GM12878 (cell line): ENCODE measurements at regions not wholly inside any gene's neighbourhood (a gene's known extent, or its start where the extent isn't known, plus 50 kb on each side); places are given as distances from the start of the nearest gene placed in this dataset.

Experiments
- ATAC-seq: fragments of 200-7000 bp; cut with Tn5 transposase; 3 replicates; pipeline ENCODE4 v1.9.1; 2020; ENCODE audit warnings: mild to moderate bottlenecking, moderate library complexity
- BruUV-seq: library from RNA; stranded (reverse); fragments of 400-500 nt; replicated peaks from 2 replicates; lab custom pipeline; 2021; lab: Mats Ljungman, UMichigan
- CTCF ChIA-PET: fragments of 300-600 bp; sonication (Branson Sonifier 250); formaldehyde crosslinking; extraction: SDS; loops from one replicate; lab custom pipeline; 2021; ENCODE audit warnings: inconsistent platforms; lab: Yijun Ruan, JAX
- POLR2A ChIA-PET: fragments of 350-600 bp; formaldehyde crosslinking; extraction: SDS; loops from one replicate; lab custom pipeline; 2021; ENCODE audit warnings: inconsistent platforms; lab: Charles Lee
- RAD21 ChIA-PET: fragments of 300-600 bp; sonication (Branson Sonifier 250); formaldehyde crosslinking; loops from one replicate; lab custom pipeline; 2023; ENCODE audit warnings: antibody characterized with exemption; ENCODE audit not compliant: unreplicated experiment; lab: Charles Lee
- SMC1A ChIA-PET: fragments of 300-600 bp; sonication (Branson Sonifier 250); formaldehyde crosslinking; loops from one replicate; lab custom pipeline; 2023; ENCODE audit not compliant: unreplicated experiment, uncharacterized antibody; lab: Charles Lee
- DNase-seq: peaks from one replicate; pipeline ENCODE4 v3.0.0-alpha.2; 2011; ENCODE audit warnings: low read depth, low spot score
- FAIRE-seq: peaks from 3 replicates; lab custom pipeline; 2011; peaks lifted over from hg19 to GRCh38; lab: Jason Lieb, UNC
- H2AFZ ChIP-seq: 2 replicates; pipeline ENCODE4 v1.6.0; 2011; ENCODE audit warnings: low read depth, low read length, control low read depth; ENCODE audit not compliant: control insufficient read depth
- H3K27ac ChIP-seq: 2 replicates; pipeline ENCODE4 v1.5.1; 2011; ENCODE audit warnings: control low read depth; ENCODE audit not compliant: control insufficient read depth, insufficient read depth
- H3K27me3 ChIP-seq, 2 experiments: replicated peaks in 1 of 2; 2 replicates each; pipeline versions ENCODE4 v1.6.0 to v1.6.1; 2011; ENCODE audit warnings: low read length in 1 of 2; ENCODE audit not compliant: control insufficient read depth in 2 of 2, insufficient read depth in 2 of 2
- H3K36me3 ChIP-seq, 2 experiments: 2 replicates each; pipeline ENCODE4 v1.5.1; 2011; ENCODE audit warnings: low read length in 1 of 2; ENCODE audit not compliant: control insufficient read depth in 2 of 2, insufficient read depth in 2 of 2
- H3K4me1 ChIP-seq: 2 replicates; pipeline ENCODE4 v1.6.1; 2011; ENCODE audit warnings: mild to moderate bottlenecking, low read length, moderate library complexity, mixed read lengths; ENCODE audit not compliant: control insufficient read depth, insufficient read depth
- H3K4me2 ChIP-seq: 2 replicates; pipeline ENCODE4 v1.6.0; 2011; ENCODE audit warnings: control low read depth; ENCODE audit not compliant: control insufficient read depth, insufficient read depth
- H3K4me3 ChIP-seq: fragments of 200-600 bp; sonication (generic); 2 replicates; pipeline ENCODE4 v1.5.1; 2016
- H3K79me2 ChIP-seq: 2 replicates; pipeline ENCODE4 v1.6.0; 2011; ENCODE audit warnings: low read length; ENCODE audit not compliant: control insufficient read depth, insufficient read depth
- H3K9ac ChIP-seq: 2 replicates; pipeline ENCODE4 v1.8.0; 2011; ENCODE audit warnings: low read length, control low read depth, mixed read lengths; ENCODE audit not compliant: control insufficient read depth, insufficient read depth
- H3K9me3 ChIP-seq: replicated peaks from 3 replicates; pipeline ENCODE4 v1.5.1; 2011; ENCODE audit warnings: mild to moderate bottlenecking, low read length; ENCODE audit not compliant: control insufficient read depth, insufficient read depth
- H4K20me1 ChIP-seq: 2 replicates; pipeline ENCODE4 v1.6.0; 2011; ENCODE audit not compliant: control insufficient read depth, insufficient read depth
- CREM ChIP-seq: IDR thresholded peaks from 2 replicates; pipeline ENCODE4 v1.6.1; 2014; ENCODE audit warnings: antibody characterized with exemption, low read depth
- ELK1 ChIP-seq: IDR thresholded peaks from 2 replicates; pipeline ENCODE4 v1.6.1; 2012; ENCODE audit warnings: low read depth, low read length, improper control_type of control experiment
- ESRRA ChIP-seq: IDR thresholded peaks from 2 replicates; pipeline ENCODE4 v1.6.1; 2012; ENCODE audit warnings: mild to moderate bottlenecking, low read length, improper control_type of control experiment
- EZH2 ChIP-seq: IDR thresholded peaks from 2 replicates; pipeline ENCODE4 v1.6.1; 2012; ENCODE audit warnings: low read depth, mild to moderate bottlenecking, control low read depth, inconsistent platforms, low read length, borderline replicate concordance; ENCODE audit not compliant: control insufficient read depth
- FOXM1 ChIP-seq: IDR thresholded peaks from 2 replicates; pipeline ENCODE4 v1.6.1; 2012; ENCODE audit warnings: low read depth, mild to moderate bottlenecking, inconsistent platforms, low read length, moderate library complexity
- GABPA ChIP-seq: IDR thresholded peaks from 2 replicates; pipeline ENCODE4 v1.6.1; 2014; ENCODE audit warnings: antibody characterized with exemption, low read depth, mild to moderate bottlenecking, inconsistent platforms
- IRF4 ChIP-seq: IDR thresholded peaks from 2 replicates; pipeline ENCODE4 v1.6.1; 2011; ENCODE audit warnings: low read depth, low read length
- LARP7 ChIP-seq: fragments of 450-650 bp; IDR thresholded peaks from 2 replicates; pipeline ENCODE4 v1.6.1; 2017; ENCODE audit warnings: mild to moderate bottlenecking
- NR2C1 ChIP-seq: fragments of 450-650 bp; IDR thresholded peaks from 2 replicates; pipeline ENCODE4 v1.6.1; 2017; ENCODE audit warnings: antibody characterized with exemption, mild to moderate bottlenecking, moderate library complexity
- POLR2AphosphoS2 ChIP-seq: IDR thresholded peaks from 2 replicates; pipeline ENCODE4 v1.6.1; 2011; ENCODE audit warnings: low read depth, mild to moderate bottlenecking, low read length, improper control_type of control experiment, moderate library complexity
- POLR2AphosphoS5 ChIP-seq: IDR thresholded peaks from 2 replicates; pipeline ENCODE4 v1.6.1; 2011; ENCODE audit warnings: mild to moderate bottlenecking, low read length, inconsistent platforms
- RELB ChIP-seq: fragments of 450-650 bp; IDR thresholded peaks from 2 replicates; pipeline ENCODE4 v1.6.1; 2017; ENCODE audit warnings: low read depth, mild to moderate bottlenecking, moderate library complexity
- SKIL ChIP-seq: fragments of 450-650 bp; IDR thresholded peaks from 2 replicates; pipeline ENCODE4 v1.6.1; 2017; ENCODE audit warnings: mild to moderate bottlenecking, low read depth, inconsistent platforms; ENCODE audit not compliant: poor library complexity, severe bottlenecking
- SMAD5 ChIP-seq: IDR thresholded peaks from 2 replicates; pipeline ENCODE4 v1.6.1; 2016; ENCODE audit warnings: antibody characterized with exemption, low read depth
- SMARCA5 ChIP-seq: fragments of 450-650 bp; IDR thresholded peaks from 2 replicates; pipeline ENCODE4 v1.6.1; 2017; ENCODE audit warnings: mild to moderate bottlenecking
- ZNF384 ChIP-seq: IDR thresholded peaks from 2 replicates; pipeline ENCODE4 v1.6.1; 2012; ENCODE audit warnings: low read depth, mild to moderate bottlenecking, low read length, improper control_type of control experiment, borderline replicate concordance
- in situ Hi-C: fragments of 300-500 bp; cut with MboI; formaldehyde crosslinking; loops from 9 replicates; pipeline ENCODE4 v1.14.3; 2018; ENCODE audit warnings: mixed read lengths
- intact Hi-C: fragments of 100-400 bp; cut with micrococcal nuclease; formaldehyde crosslinking; loops from one replicate; pipeline ENCODE4 v1.14.2; 2022; ENCODE audit not compliant: unreplicated experiment

- intact Hi-C loops = loop anchor here (10.0 kb wide), 1 partner anchor 599 kb away; no protein-coding TSS in a partner anchor
- POLR2A ChIA-PET = no interaction called here
- Histone ChIP-seq H3K9ac (no peak overlapping the region), H3K4me3 (no peak overlapping the region), H2AFZ (no peak overlapping the region), H3K9me3 (no peaks in the 10 kb centered on the region), H3K4me2 (no peak overlapping the region), H4K20me1 (no peaks in the 10 kb centered on the region), H3K4me1 (peaks cover 15% of the 10 kb centered on the region), H3K27ac (no peak overlapping the region), H3K79me2 (no peaks in the 10 kb centered on the region), H3K36me3 (no peaks in the 10 kb centered on the region), H3K27me3 (no peaks in the 10 kb centered on the region)
- no peak for ATAC-seq
- in situ Hi-C loops = no loop called here
- CTCF ChIA-PET = interaction anchor here (1.3 to 4.7 kb wide), 3 partner anchors 705 to 1022 kb away, joined by 3 to 24 read pairs (median 20); no protein-coding TSS in a partner anchor
- RAD21 ChIA-PET = interaction anchor here (1.0 kb wide), 2 partner anchors 99 to 363 kb away, joined by 3 read pairs; no protein-coding TSS in a partner anchor
- BruUV-seq = no TSS peak
- SMC1A ChIA-PET = interaction anchor here (3.0 kb wide), 1 partner anchor 984 kb away, joined by 13 read pairs; no protein-coding TSS in a partner anchor
- no peak for TF ChIP-seq CREM
- no peak for TF ChIP-seq LARP7
- no peak for TF ChIP-seq POLR2AphosphoS5
- TF ChIP-seq SMARCA5 = no peak
- no peak for TF ChIP-seq SMAD5
- TF ChIP-seq EZH2 = no peak
- no peak for TF ChIP-seq ZNF384
- TF ChIP-seq ELK1 = no peak
- no peak for TF ChIP-seq GABPA
- no peak for TF ChIP-seq RELB
- TF ChIP-seq IRF4 = no peak
- no peak for TF ChIP-seq SKIL
- TF ChIP-seq NR2C1 = no peak
- TF ChIP-seq ESRRA = no peak
- no peak for TF ChIP-seq POLR2AphosphoS2
- TF ChIP-seq FOXM1 = no peak
- DNase-seq = no peak
- no peak for FAIRE-seq
Measured at GRCh38 chr10:30786131-30786530, 156.6 kb upstream of the LYZL2 start.
